Activated CD8-positive, alpha-beta memory T cell treated with anti-CD3 and anti-CD28 coated beads, Interleukin-2, amount 10 ng/mL, durations not matched to agents 7 days and 5 days (primary cell): ENCODE measurements at regions not wholly inside any gene's neighbourhood (a gene's known extent, or its start where the extent isn't known, plus 50 kb on each side); places are given as distances from the start of the nearest gene placed in this dataset.
"Not testable (repeated sequence)": the region's sequence is repeated elsewhere in the genome, so short reads cannot be mapped to it uniquely, and the experiment has no call there.

Experiments used
- ATAC-seq: fragments of 150-1000 bp; cut with Tn5 transposase; one replicate; pipeline ENCODE4 v1.10.0; 2021; ENCODE audit warnings: moderate library complexity
- CTCF ChIA-PET: fragments of 350-600 bp; sonication (Branson Sonifier 250); formaldehyde crosslinking; loops from one replicate; lab custom pipeline; 2021; ENCODE audit warnings: antibody characterized with exemption; lab: Charles Lee
- DNase-seq: peaks from one replicate; pipeline ENCODE4 v3.0.0-alpha.2; 2020
- H3K27ac Mint-ChIP-seq: one replicate; pipeline ENCODE4 v1.8.0; 2021; ENCODE audit warnings: mild to moderate bottlenecking, mixed read lengths
- H3K27me3 Mint-ChIP-seq: one replicate; pipeline ENCODE4 v1.8.0; 2021; ENCODE audit warnings: mixed read lengths
- H3K36me3 Mint-ChIP-seq: one replicate; pipeline ENCODE4 v1.8.0; 2021; ENCODE audit warnings: mild to moderate bottlenecking, mixed read lengths
- H3K4me1 Mint-ChIP-seq: one replicate; pipeline ENCODE4 v1.8.0; 2021; ENCODE audit warnings: mixed read lengths
- H3K4me3 Mint-ChIP-seq: one replicate; pipeline ENCODE4 v1.8.0; 2021; ENCODE audit warnings: mild to moderate bottlenecking, moderate library complexity, mixed read lengths
- H3K9me3 Mint-ChIP-seq: one replicate; pipeline ENCODE4 v1.8.0; 2022; ENCODE audit warnings: low read depth, mixed read lengths

DNA sequence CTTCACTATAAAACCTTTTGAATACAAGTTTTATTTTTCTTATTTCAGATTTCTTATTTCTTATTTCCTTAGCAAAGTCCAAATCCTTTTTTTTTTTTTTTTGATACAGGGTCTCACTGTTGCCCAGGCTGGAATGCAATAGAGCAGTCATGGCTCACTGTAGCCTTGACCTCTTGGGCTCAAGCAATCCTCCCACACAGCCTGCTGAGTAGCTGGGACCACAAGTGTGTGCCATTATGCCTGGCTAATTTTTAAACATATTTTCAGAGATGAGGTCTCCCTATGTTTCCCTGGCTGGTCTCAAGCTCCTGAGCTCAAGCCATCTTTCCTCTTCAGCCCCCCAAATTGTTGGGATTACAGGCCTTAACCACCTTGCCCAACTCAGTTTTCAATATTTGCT, 334.3 kb downstream of the DLEU7 start:
- no peak for DNase-seq
- Mint-ChIP-seq H3K9me3 (peaks cover 2% of the 10 kb centered on the region), H3K4me3 (no peak overlapping the region), H3K27me3 (peaks cover 2% of the 10 kb centered on the region), H3K36me3 (peaks cover 6% of the 10 kb centered on the region), H3K4me1 (no peaks in the 10 kb centered on the region), H3K27ac (no peak overlapping the region)
- CTCF ChIA-PET: interaction anchor here (0.8 to 1.3 kb wide), 2 partner anchors 9 to 16 kb away, joined by 4 read pairs; no protein-coding TSS in a partner anchor
- ATAC-seq: no peak

DNA sequence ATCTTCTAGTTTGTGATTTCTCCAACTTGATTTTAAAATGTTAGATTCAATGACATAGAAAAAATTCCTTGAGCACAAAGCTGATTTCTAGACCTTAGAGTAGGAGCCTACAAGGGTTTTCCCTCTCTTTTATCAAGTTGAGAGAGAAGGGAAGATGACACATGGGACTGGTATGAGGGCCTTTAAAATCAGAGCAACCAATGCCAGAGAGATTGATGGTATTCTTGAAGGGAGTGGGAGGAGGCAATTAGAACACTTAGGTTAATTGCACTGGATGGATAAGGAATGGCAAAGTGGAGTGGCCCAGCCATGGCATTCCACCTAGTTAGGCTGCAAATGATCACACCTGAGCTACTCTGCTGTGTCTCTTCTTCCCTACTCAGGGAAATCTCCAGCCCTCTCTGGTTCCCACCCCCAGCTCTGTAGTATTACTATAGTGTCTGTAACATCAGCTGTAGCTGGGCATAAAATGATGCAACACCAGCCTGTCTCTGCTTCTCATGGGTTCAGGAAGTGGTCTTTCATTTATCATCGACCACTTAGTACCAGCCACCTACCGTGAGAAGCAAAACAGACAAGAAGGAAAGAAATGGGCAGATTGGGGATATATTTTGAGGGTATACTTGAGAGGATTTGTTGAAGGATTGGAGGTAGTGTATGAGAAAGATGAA, 333.6 kb downstream of the DLEU7 start:
- Mint-ChIP-seq H3K27ac (no peak overlapping the region), H3K27me3 (peaks cover 2% of the 10 kb centered on the region), H3K9me3 (peaks cover 2% of the 10 kb centered on the region), H3K4me1 (no peaks in the 10 kb centered on the region), H3K4me3 (no peak overlapping the region), H3K36me3 (peaks cover 6% of the 10 kb centered on the region)
- no peak for ATAC-seq
- no peak for DNase-seq
- CTCF ChIA-PET: interaction anchor here (0.8 to 1.3 kb wide), 2 partner anchors 9 to 17 kb away, joined by 4 read pairs; no protein-coding TSS in a partner anchor

DNA sequence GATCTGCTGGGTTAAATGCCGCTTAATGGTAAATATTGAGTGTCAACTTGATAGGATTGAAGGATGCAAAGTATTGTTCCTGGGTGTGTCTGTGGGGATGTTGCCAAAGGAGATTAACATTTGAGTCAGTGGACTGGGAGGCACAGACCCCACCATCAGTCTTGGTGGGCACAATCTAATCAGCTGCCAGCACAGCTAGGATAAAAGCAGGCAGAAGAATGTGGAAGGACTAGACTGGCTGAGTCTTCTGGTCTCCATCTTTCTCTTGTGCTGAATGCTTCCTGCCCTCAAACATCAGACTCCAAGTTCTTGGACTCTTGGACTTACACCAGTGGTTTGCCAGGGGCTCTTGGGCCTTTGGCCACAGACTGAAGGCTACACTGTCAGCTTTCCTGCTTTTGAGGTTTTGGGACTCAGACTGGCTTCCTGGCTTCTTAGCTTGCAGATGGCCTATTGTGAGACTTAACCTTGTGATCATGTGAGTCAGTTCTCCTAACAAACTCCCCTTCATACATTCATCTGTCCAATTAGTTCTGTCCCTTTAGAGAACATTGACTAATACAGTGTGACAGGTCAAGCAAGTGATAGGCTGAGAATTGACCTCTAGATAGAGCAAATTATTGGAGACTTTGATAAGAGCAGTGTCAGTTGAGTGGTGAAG, 332.5 kb downstream of the DLEU7 start:
- DNase-seq, H3K4me3 Mint-ChIP-seq, ATAC-seq, H3K27me3 Mint-ChIP-seq, H3K36me3 Mint-ChIP-seq, H3K4me1 Mint-ChIP-seq, H3K9me3 Mint-ChIP-seq, H3K27ac Mint-ChIP-seq: not testable (repeated sequence)
- CTCF ChIA-PET: interaction anchor here (0.8 to 2.4 kb wide), 3 partner anchors 145 to 534 kb away, joined by 3 to 7 read pairs (median 7); no protein-coding TSS in a partner anchor

DNA sequence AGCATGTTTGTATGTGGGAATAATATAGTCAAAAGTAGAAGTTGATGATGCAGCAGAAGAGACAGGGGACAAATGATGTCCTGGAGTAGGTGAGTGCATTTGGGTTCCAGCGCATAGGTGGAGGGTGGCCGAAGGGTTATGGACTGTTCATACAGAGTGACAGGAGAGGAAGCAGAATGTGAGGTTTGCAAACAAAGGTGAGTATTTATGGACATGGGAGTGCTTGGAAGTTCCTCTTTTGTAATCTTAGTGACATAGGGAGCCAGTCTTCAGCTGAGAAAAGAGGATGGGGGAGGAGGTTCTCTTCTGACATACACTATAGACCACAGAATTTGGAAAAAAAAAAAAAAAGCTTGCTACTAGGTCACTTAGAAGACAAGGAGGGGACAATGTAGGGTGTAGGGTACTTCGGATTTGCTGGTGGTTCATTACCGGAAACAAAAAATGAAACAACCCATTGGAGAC, 331.6 kb downstream of the DLEU7 start:
- DNase-seq (no peak), ATAC-seq (peak; percentile 76)
- Mint-ChIP-seq H3K4me1 (no peaks in the 10 kb centered on the region), H3K9me3 (peaks cover 2% of the 10 kb centered on the region), H3K4me3 (no peak overlapping the region), H3K27me3 (no peaks in the 10 kb centered on the region), H3K27ac (no peak overlapping the region), H3K36me3 (peaks cover 6% of the 10 kb centered on the region)
- CTCF ChIA-PET: interaction anchor here (0.8 to 2.4 kb wide), 8 partner anchors 14 to 535 kb away, joined by 3 to 9 read pairs (median 4); partner anchors contain the start of gene TRIM13

DNA sequence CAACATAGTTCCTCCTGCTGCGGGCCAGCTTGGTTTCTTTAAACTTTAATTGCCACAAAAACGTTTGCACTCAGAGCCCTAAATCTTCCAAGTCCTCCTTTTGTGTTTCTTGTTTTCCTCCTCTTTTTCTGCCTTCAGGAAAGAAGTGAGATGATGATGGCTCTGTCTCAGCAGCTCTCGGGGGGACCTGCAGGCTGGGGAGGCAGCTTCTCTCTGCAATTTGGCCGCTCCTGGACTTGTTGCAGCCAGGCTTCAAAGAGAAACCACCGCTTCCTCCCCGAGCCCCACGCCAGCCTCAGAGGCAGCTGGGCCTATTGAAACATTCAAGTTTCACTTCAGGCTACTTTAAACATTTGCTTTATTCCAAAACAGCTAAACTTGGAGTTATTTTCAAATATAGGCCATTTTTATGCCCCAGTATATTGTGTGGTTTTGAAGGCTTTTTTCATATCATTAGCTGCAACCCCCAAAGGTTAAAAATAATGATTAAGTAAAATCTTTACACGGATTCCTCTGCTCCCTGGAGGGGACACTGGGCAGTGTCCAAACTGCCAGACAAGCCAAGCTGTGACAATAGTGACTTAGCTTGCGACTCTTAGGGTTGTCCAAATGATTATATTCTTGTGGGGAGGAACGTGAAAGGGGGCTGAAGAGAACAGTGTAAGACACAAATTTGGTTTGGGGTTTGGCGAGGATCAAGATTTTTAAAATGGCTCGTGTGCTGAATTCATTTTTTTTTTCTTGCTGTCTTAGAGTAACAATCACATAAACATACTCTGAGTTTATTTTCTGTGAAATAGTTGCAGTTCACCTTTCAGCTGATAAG, 330.8 kb downstream of the DLEU7 start:
- CTCF ChIA-PET: interaction anchor here (0.8 to 2.4 kb wide), 10 partner anchors 14 to 515 kb away, joined by 3 to 9 read pairs (median 4); partner anchors contain the start of gene TRIM13
- H3K4me3 Mint-ChIP-seq: no peak overlapping the region
- H3K4me1 Mint-ChIP-seq: peaks cover 4% of the 10 kb centered on the region
- ATAC-seq (peak; percentile 92), DNase-seq (peak; percentile 78)
- H3K9me3 Mint-ChIP-seq: peaks cover 2% of the 10 kb centered on the region
- H3K36me3 Mint-ChIP-seq: peaks cover 5% of the 10 kb centered on the region
- no peak overlapping the region for H3K27ac Mint-ChIP-seq
- H3K27me3 Mint-ChIP-seq: no peaks in the 10 kb centered on the region

DNA sequence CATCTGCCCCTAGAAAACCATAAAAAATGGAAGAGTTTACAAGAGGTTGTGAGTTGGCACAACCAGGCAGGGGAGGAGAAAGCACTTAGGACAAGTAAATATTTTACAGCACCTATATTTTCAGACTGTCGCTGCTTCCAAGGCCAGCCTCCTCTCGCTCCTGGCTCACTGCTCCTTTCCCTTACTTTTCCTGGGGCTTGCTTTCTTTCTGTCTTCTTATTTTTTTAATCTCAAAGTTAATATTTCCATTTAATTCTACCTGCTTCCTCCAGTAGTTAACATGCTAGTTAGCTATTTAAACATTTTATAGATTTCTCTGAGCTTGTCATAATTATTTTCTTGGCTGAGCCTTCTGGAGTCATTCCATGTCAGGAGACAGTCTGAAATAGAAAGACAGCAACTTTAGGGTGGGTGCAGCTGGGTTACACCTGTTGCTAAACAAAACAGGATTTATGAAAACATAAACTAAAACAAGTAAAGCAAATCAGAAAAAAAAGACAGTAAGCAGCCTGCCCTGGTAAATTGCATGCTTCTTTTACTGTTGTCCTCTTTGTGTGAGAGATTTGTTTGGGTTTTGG, 330.1 kb downstream of the DLEU7 start:
- Mint-ChIP-seq H3K27ac (peak overlapping the region; percentile 45), H3K27me3 (no peaks in the 10 kb centered on the region), H3K4me3 (no peak overlapping the region), H3K36me3 (peaks cover 5% of the 10 kb centered on the region), H3K4me1 (peaks cover 4% of the 10 kb centered on the region), H3K9me3 (peaks cover 2% of the 10 kb centered on the region)
- DNase-seq: no peak
- CTCF ChIA-PET: interaction anchor here (1.1 to 2.4 kb wide), 6 partner anchors 13 to 428 kb away, joined by 3 to 9 read pairs (median 5); no protein-coding TSS in a partner anchor
- no peak for ATAC-seq

DNA sequence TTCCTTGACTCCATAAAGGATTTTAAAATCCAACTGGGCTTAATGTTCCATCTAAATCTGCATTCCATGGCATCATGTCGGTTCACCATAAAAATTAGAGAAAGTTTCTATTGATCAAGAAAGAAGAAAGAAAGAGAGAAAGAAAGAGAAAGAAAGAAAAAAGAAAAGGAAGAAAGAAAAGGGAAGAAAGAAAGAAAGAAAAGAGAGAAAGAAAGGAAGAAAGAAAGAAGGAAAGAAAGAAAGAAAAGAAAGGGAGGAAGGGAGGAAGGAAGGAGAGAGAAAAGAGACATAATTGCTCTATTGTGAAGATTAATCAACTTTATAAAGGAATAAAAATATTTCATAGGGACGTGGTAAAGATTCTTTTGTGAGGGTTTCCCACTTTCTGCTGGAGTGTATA, 329.2 kb downstream of the DLEU7 start:
- CTCF ChIA-PET: no interaction called here
- H3K9me3 Mint-ChIP-seq: peaks cover 2% of the 10 kb centered on the region

DNA sequence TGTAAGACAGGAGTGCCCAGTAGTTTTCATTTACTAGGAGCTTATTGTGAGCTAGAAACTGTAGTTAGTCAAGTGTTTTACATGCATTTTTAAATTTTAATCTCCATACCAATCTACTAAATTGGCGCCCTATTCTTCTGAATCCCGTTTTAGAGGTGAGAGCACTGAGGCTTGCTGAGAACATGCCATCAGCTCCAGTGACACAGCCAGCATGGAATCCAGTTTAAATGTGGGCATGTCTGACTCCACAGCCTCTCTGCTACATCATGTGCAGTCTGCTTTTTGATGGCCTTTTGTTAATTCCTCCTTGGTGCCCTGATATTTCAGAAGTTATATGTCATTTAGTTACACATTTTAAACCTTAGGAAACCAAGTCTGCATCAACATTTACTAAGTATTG, 325.4 kb downstream of the DLEU7 start:
- CTCF ChIA-PET: interaction anchor here (1.3 kb wide), 1 partner anchor 8 kb away, joined by 4 read pairs; no protein-coding TSS in a partner anchor
- H3K36me3 Mint-ChIP-seq: no peaks in the 10 kb centered on the region
- no peaks in the 10 kb centered on the region for H3K9me3 Mint-ChIP-seq
- DNase-seq (no peak), ATAC-seq (no peak)
- H3K4me3 Mint-ChIP-seq: no peak overlapping the region
- no peak overlapping the region for H3K27ac Mint-ChIP-seq
- peaks cover 11% of the 10 kb centered on the region for H3K4me1 Mint-ChIP-seq
- H3K27me3 Mint-ChIP-seq: no peaks in the 10 kb centered on the region

More for the DNA sequence above, 329.2 kb downstream of the DLEU7 start:
- ATAC-seq (no peak), DNase-seq (no peak)
- peaks cover 3% of the 10 kb centered on the region for H3K36me3 Mint-ChIP-seq
- no peak overlapping the region for H3K4me3 Mint-ChIP-seq
- H3K4me1 Mint-ChIP-seq: peaks cover 8% of the 10 kb centered on the region
- H3K27ac Mint-ChIP-seq: no peak overlapping the region
- no peaks in the 10 kb centered on the region for H3K27me3 Mint-ChIP-seq

DNA sequence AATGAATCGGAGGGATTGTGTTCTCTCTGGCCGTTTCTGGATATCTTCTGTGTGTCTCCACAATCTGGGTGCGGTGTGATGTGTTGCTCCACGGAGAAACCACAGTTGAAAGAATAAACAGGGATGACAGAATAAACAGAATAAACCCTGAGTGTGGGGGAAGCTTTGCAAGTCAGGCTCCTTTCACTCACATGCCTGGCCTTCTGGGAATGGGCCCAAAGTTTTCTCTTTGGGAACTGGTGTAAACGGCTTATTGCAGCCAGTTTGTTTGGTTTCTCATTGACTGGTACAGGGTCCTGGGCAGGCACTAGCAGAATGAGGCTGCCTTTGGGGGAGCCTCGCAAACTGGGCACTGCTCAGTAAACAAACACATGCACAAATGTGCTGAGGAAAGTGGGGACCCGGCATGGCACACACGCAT, 324.7 kb downstream of the DLEU7 start:
- Mint-ChIP-seq H3K4me1 (peaks cover 11% of the 10 kb centered on the region), H3K27me3 (no peaks in the 10 kb centered on the region), H3K4me3 (no peak overlapping the region), H3K36me3 (no peaks in the 10 kb centered on the region), H3K27ac (no peak overlapping the region), H3K9me3 (no peaks in the 10 kb centered on the region)
- ATAC-seq (no peak), DNase-seq (no peak)
- CTCF ChIA-PET: interaction anchor here (1.3 to 1.6 kb wide), 2 partner anchors 9 to 393 kb away, joined by 3 to 4 read pairs; no protein-coding TSS in a partner anchor

DNA sequence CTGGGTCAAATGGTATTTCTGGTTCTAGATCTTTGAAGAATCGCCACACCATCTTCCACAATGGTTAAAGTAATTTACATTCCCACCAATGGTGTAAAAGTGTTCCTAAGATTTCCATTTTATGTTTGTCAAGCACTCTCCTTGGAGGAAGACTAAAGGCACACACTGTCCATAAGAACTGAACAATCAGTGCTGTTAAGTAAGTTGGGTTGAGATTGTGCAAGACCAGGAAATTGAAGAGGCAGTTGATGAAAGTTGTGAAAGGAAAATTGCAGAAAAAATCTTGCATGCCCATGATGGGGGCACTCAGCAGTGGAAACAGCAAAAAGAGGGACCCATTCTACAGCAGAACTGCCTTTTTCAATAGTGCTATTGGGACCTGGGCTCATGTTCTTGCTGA, 323.6 kb downstream of the DLEU7 start:
- Mint-ChIP-seq H3K9me3 (no peaks in the 10 kb centered on the region), H3K27ac (no peak overlapping the region), H3K27me3 (no peaks in the 10 kb centered on the region), H3K4me1 (peaks cover 11% of the 10 kb centered on the region), H3K4me3 (no peak overlapping the region), H3K36me3 (no peaks in the 10 kb centered on the region)
- CTCF ChIA-PET: interaction anchor here (1.6 kb wide), 1 partner anchor 392 kb away, joined by 3 read pairs; no protein-coding TSS in a partner anchor
- ATAC-seq: no peak
- DNase-seq: no peak

DNA sequence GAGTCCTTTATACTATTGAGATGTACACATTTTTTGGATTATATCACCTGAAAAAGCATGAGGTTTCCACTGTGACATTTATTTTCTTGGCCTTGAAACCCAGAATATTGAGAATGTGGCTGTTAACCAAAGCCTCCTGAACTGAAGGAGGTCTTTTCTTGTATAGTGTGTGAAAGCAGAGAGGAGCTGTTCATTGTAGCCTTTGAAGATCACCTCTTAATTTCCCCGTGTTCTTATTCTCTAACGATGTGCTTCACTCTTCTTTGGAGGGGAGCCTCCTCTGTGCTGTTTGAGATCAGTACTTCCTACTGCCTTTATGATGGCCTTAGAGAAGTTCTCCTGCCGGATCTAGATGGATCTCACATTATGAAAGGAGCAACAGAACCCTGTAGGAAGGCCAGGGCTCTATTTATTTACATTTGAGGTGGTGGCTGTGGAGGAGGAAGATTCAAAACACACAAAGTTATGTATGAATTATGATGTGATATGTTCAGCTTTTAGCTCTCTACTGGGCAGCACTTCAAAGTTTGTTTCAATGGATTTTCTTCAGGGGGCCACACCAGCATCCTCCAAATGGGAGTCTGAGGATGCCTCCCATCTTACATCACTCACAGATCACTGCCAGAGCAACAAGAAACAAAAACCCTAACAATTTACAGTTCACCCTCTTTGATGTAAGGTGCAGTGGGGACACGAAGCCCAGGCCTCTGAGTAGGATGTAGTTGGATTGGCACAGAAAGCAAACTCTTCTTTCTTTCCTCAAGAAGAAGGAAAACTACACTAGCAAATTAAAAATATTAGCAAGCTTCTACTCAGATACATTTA, 322.3 kb downstream of the DLEU7 start:
- Mint-ChIP-seq H3K4me3 (no peak overlapping the region), H3K9me3 (no peaks in the 10 kb centered on the region), H3K36me3 (no peaks in the 10 kb centered on the region), H3K4me1 (peaks cover 11% of the 10 kb centered on the region), H3K27ac (no peak overlapping the region), H3K27me3 (no peaks in the 10 kb centered on the region)
- no peak for ATAC-seq
- CTCF ChIA-PET: no interaction called here
- no peak for DNase-seq

DNA sequence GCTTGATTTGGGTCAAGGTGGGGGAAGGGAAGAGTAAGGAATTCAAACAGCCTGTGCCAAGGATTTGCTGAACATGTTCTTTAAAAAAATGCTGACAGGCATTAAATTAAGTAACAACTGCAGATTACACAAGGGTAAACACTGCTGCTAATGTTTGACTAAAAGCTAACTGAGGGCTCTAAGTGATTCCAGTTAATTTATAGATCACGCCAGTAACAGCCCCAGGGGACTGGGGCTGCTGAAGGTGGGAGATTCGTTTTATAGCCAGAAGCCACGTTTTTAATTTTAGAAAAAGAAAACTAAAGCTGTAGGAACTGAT, 321.7 kb downstream of the DLEU7 start:
- H3K4me1 Mint-ChIP-seq: peaks cover 15% of the 10 kb centered on the region
- no peaks in the 10 kb centered on the region for H3K36me3 Mint-ChIP-seq
- ATAC-seq (no peak), DNase-seq (no peak)
- H3K9me3 Mint-ChIP-seq: no peaks in the 10 kb centered on the region
- CTCF ChIA-PET: no interaction called here
- no peak overlapping the region for H3K4me3 Mint-ChIP-seq
- H3K27me3 Mint-ChIP-seq: no peaks in the 10 kb centered on the region
- no peak overlapping the region for H3K27ac Mint-ChIP-seq
